Suprapubic skin (tissue), 4 donors: ENCODE measurements at regions not wholly inside any gene's neighbourhood (a gene's known extent, or its start where the extent isn't known, plus 50 kb on each side); places are given as distances from the start of the nearest gene placed in this dataset.
"Not testable (repeated sequence)": the region's sequence is repeated elsewhere in the genome, so short reads cannot be mapped to it uniquely, and the experiment has no call there.

Experiments used
- DNase-seq, 2 donors: peaks; one replicate each; pipeline ENCODE4 v3.0.0-alpha.2; 2019; ENCODE audit warnings: low spot score in 2 of 2
- H3K27ac ChIP-seq: fragments of 200-600 bp; sonication (generic); one replicate; pipeline ENCODE4 v1.5.1; 2019
- H3K27me3 ChIP-seq: fragments of 200-600 bp; sonication (generic); one replicate; pipeline ENCODE4 v1.5.1; 2019
- H3K36me3 ChIP-seq: fragments of 200-600 bp; sonication (generic); one replicate; pipeline ENCODE4 v1.5.1; 2019
- H3K4me1 ChIP-seq: fragments of 200-600 bp; sonication (generic); one replicate; pipeline ENCODE4 v1.5.1; 2019
- H3K4me3 ChIP-seq: fragments of 200-600 bp; sonication (generic); one replicate; pipeline ENCODE4 v1.5.1; 2019; ENCODE audit warnings: mild to moderate bottlenecking
- H3K9me3 ChIP-seq: fragments of 200-600 bp; sonication (generic); one replicate; pipeline ENCODE4 v1.5.1; 2019
- EP300 ChIP-seq: sonication (generic); formaldehyde crosslinking; IDR thresholded peaks from one replicate; pipeline ENCODE4 v1.6.1; 2017; ENCODE audit warnings: antibody characterized with exemption
- POLR2A ChIP-seq, 2 donors: fragments of 450-650 bp; IDR thresholded peaks; one replicate each; pipeline ENCODE4 v1.6.1; 2017; ENCODE audit warnings: antibody characterized with exemption in 2 of 2, mild to moderate bottlenecking in 2 of 2, moderate library complexity in 2 of 2
- POLR2AphosphoS5 ChIP-seq, 3 donors: sonication (generic); formaldehyde crosslinking; IDR thresholded peaks; one replicate each; pipeline ENCODE4 v1.6.1; 2017; ENCODE audit warnings: antibody characterized with exemption in 3 of 3
- WGBS: methylation state at CpG from one replicate; pipeline ENCODE4 v1.1.5; 2018; 5-methylcytosine and 5-hydroxymethylcytosine counted together
- TF ChIP-seq, protein P1 (sequence below), 2 donors: fragments of 200-600 bp in 1 of 2; fragments of 450-650 bp in 1 of 2; sonication (generic) in 1 of 2; IDR thresholded peaks; one replicate each; pipeline ENCODE4 v1.5.1; 2016 to 2019; ENCODE audit warnings: antibody characterized with exemption in 2 of 2, mild to moderate bottlenecking in 1 of 2, moderate library complexity in 1 of 2

DNA sequence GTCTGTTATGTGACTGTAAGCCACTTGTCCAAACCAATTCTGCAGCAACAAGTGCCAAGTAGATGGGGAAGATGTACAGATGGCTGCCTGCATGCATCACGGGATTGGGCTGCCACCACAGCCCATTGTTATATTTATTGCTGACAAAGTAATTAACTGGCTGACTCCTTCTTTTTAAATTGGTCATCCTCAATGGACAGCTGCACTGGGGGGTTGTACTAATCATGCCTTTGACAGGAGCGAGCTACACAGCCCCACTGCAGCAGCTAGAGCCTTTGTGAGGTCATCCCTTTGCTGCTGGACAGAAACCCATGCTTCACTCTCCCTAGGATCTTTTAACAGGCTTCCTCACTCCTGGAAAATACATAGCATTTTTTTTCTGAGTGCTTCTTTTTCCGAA is 146.7 kb upstream of the CXXC4 start:
- Histone ChIP-seq H3K36me3 (no peaks in the 10 kb centered on the region), H3K4me1 (no peaks in the 10 kb centered on the region), H3K27ac (no peak overlapping the region), H3K9me3 (no peaks in the 10 kb centered on the region), H3K4me3 (no peak overlapping the region), H3K27me3 (no peaks in the 10 kb centered on the region)
- TF ChIP-seq POLR2A (IDR thresholded peaks at IDR 0.05) (no peak), EP300 (no peak), POLR2AphosphoS5 (IDR thresholded peaks at IDR 0.05) (no peak)
- TF ChIP-seq, protein P1, sequence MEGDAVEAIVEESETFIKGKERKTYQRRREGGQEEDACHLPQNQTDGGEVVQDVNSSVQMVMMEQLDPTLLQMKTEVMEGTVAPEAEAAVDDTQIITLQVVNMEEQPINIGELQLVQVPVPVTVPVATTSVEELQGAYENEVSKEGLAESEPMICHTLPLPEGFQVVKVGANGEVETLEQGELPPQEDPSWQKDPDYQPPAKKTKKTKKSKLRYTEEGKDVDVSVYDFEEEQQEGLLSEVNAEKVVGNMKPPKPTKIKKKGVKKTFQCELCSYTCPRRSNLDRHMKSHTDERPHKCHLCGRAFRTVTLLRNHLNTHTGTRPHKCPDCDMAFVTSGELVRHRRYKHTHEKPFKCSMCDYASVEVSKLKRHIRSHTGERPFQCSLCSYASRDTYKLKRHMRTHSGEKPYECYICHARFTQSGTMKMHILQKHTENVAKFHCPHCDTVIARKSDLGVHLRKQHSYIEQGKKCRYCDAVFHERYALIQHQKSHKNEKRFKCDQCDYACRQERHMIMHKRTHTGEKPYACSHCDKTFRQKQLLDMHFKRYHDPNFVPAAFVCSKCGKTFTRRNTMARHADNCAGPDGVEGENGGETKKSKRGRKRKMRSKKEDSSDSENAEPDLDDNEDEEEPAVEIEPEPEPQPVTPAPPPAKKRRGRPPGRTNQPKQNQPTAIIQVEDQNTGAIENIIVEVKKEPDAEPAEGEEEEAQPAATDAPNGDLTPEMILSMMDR (IDR thresholded peaks at IDR 0.05): no peak
- DNase-seq: no peak
- 61% methylated on average over 3 of the region's 3 CpGs for WGBS

- DNase-seq: no peak
- 84% methylated on average over 3 of the region's 3 CpGs for WGBS
- no peaks in the 10 kb centered on the region for H3K27me3 ChIP-seq
- H3K27ac ChIP-seq: no peak overlapping the region
- TF ChIP-seq POLR2AphosphoS5 (IDR thresholded peaks at IDR 0.05) (no peak), EP300 (no peak), POLR2A (IDR thresholded peaks at IDR 0.05) (no peak)
- TF ChIP-seq, protein P1 (IDR thresholded peaks at IDR 0.05): no peak
- H3K4me3 ChIP-seq: no peak overlapping the region
- H3K36me3 ChIP-seq: no peaks in the 10 kb centered on the region
- no peaks in the 10 kb centered on the region for H3K9me3 ChIP-seq
- no peaks in the 10 kb centered on the region for H3K4me1 ChIP-seq
These were observed 147.8 kb upstream of the CXXC4 start for GRCh38 chr4:104642521-104642920.

GRCh38 chr4:104643805-104644204 is 149.1 kb upstream of the CXXC4 start:
- Histone ChIP-seq H3K9me3 (no peaks in the 10 kb centered on the region), H3K4me1 (no peaks in the 10 kb centered on the region), H3K27ac (no peak overlapping the region), H3K36me3 (no peaks in the 10 kb centered on the region), H3K4me3 (no peak overlapping the region), H3K27me3 (no peaks in the 10 kb centered on the region)
- 92% methylated on average over 3 of the region's 3 CpGs for WGBS
- DNase-seq: no peak
- TF ChIP-seq POLR2AphosphoS5 (IDR thresholded peaks at IDR 0.05): no peak
- no peak for TF ChIP-seq EP300
- TF ChIP-seq, protein P1 (IDR thresholded peaks at IDR 0.05): no peak
- no peak for TF ChIP-seq POLR2A (IDR thresholded peaks at IDR 0.05)

- H3K36me3 ChIP-seq: no peaks in the 10 kb centered on the region
- H3K9me3 ChIP-seq: peaks cover 7% of the 10 kb centered on the region
- H3K4me3 ChIP-seq: no peak overlapping the region
- no peaks in the 10 kb centered on the region for H3K27me3 ChIP-seq
- H3K4me1 ChIP-seq: no peaks in the 10 kb centered on the region
- 100% methylated on average over 1 of the region's 1 CpG for WGBS
- H3K27ac ChIP-seq: no peak overlapping the region
- TF ChIP-seq POLR2AphosphoS5 (IDR thresholded peaks at IDR 0.05) (no peak), POLR2A (IDR thresholded peaks at IDR 0.05) (no peak), EP300 (no peak)
- TF ChIP-seq, protein P1 (IDR thresholded peaks at IDR 0.05): no peak
- no peak for DNase-seq
These were observed 154.9 kb upstream of the CXXC4 start for GRCh38 chr4:104649631-104650030.

DNA sequence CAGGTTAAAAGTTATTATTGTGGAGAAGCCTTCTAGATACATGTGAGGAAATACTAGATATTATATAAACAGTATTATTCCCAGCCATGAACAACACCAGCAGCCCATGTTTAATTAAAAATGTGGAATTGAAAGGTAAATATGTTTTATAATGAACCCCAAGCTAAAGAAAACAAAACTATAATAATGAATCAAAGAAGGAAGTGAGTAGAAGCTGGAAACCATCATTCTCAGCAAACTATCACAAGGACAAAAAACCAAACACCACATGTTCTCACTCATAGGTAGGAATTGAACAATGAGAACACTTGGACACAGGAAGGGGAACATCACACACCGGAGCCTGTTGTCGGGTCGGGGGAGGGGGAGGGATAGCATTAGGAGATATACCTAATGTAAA is 167.6 kb upstream of the CXXC4 start:
- H3K4me3 ChIP-seq, DNase-seq, H3K4me1 ChIP-seq, H3K9me3 ChIP-seq, H3K27ac ChIP-seq, H3K36me3 ChIP-seq, H3K27me3 ChIP-seq: not testable (repeated sequence)
- WGBS: 73% methylated on average over 3 of the region's 3 CpGs

DNA sequence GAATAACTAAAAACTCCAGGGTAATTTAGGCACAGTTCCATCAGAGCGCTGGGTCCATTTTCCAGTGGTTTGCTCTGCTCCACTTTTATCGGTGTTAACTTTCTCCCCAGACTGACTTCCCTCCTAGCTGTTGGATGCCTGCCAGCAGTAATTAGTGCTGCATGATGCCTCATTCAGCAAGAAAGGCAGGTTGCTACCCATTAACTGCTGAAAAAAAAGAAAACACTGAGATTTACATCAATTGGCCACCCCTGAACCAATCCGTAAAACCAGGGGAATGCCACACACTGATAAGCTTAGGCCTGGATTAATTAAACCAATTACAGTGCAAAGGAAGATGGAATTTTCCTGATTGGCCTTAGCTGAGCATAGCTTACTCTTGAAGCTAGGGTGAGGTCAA is 182.4 kb upstream of the CXXC4 start:
- Histone ChIP-seq H3K4me1 (no peaks in the 10 kb centered on the region), H3K27ac (no peak overlapping the region), H3K36me3 (no peaks in the 10 kb centered on the region), H3K4me3 (no peak overlapping the region), H3K27me3 (no peaks in the 10 kb centered on the region), H3K9me3 (no peaks in the 10 kb centered on the region)
- DNase-seq: no peak
- WGBS: 24% methylated on average over 3 of the region's 3 CpGs
- no peak for TF ChIP-seq EP300
- TF ChIP-seq POLR2AphosphoS5 (IDR thresholded peaks at IDR 0.05): no peak
- TF ChIP-seq, protein P1 (IDR thresholded peaks at IDR 0.05): no peak
- no peak for TF ChIP-seq POLR2A (IDR thresholded peaks at IDR 0.05)
